ENCODE measurements at regions not wholly inside any gene's neighbourhood (a gene's known extent, or its start where the extent isn't known, plus 50 kb on each side); places are given as distances from the start of the nearest gene placed in this dataset.

DNA sequence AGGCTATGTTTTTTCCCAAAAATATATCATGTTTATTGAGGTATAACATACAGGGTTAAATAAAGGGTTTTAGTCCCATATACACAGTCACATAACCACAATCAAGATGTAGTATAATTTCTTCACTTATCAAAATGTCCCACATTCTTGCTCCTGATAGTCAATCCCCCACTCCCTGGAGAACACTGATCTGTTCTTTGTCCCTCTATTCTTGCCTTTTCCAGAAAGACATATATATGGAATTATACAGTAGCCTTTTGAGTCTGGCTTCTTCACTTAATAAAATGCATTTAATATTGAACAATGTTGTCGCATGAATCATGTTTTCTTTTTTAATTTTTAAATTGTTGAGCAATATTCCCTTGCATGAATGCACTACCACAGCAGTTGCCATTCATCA, 1059.7 kb downstream of the TSN start:
- Histone ChIP-seq H3K4me1 (ENCODE audit: control insufficient read depth, insufficient read depth, low read length) (no peaks in the 10 kb centered on the region), H3K27me3 (ENCODE audit: control insufficient read depth, insufficient read depth, low read length) (no peaks in the 10 kb centered on the region), H3K4me3 (ENCODE audit: low read depth, low read length) (no peak overlapping the region), H3K36me3 (ENCODE audit: control insufficient read depth, insufficient read depth, low read length) (no peaks in the 10 kb centered on the region), H3K9ac (ENCODE audit: low read depth, low read length) (no peak overlapping the region), H3K9me3 (ENCODE audit: control insufficient read depth, insufficient read depth, low read length) (no peaks in the 10 kb centered on the region)

DNA sequence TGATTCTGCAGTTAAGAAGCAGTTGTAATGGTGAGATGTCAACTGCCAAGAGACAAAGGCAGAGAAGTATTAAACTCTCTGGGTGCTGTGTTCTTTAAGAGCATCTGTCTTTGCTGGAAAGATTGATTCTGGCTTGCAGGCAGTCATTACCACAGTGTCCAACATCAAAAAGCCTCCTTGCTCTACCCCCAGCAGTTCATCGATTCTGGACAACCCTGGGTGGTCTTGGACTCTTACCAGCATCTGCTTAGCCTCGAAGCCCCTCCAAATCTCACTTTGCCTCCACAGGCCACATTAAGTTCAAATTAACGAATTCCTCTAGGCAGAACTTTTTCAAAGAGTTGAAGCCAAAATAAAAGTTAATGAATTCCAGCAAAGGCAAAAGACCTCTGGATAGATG, 1061.4 kb downstream of the TSN start:
- H3K27me3 ChIP-seq (ENCODE audit: control insufficient read depth, insufficient read depth, low read length): no peaks in the 10 kb centered on the region
- no peak overlapping the region for H3K4me3 ChIP-seq (ENCODE audit: low read depth, low read length)

DNA sequence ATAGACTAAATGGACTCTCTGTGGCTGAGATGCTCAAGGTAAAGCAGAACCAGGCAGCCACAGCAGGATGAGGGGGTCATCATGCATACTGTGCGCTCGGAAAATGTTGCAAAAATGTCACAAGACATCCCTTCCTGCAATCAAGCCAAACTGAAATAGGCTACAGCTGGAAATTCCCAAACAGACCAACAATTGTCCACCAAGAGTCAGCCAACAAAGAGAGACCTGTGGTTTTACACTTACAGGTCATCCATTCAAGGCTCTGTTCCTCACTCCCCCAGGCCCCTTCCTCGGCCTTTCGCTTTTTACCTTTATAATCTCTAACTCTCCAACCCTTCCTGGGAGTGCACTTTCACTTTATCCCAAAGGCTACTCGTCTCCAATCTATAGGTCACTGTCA, 1066.9 kb downstream of the TSN start:
- no peak overlapping the region for H3K4me3 ChIP-seq (ENCODE audit: low read depth, low read length)
- no peaks in the 10 kb centered on the region for H3K9me3 ChIP-seq (ENCODE audit: control insufficient read depth, insufficient read depth, low read length)
- no peak overlapping the region for H3K9ac ChIP-seq (ENCODE audit: low read depth, low read length)
- no peaks in the 10 kb centered on the region for H3K27me3 ChIP-seq (ENCODE audit: control insufficient read depth, insufficient read depth, low read length)
- H3K4me1 ChIP-seq (ENCODE audit: control insufficient read depth, insufficient read depth, low read length): no peaks in the 10 kb centered on the region
- no peaks in the 10 kb centered on the region for H3K36me3 ChIP-seq (ENCODE audit: control insufficient read depth, insufficient read depth, low read length)

More for the DNA sequence above, 1061.4 kb downstream of the TSN start:
- Histone ChIP-seq H3K9me3 (ENCODE audit: control insufficient read depth, insufficient read depth, low read length) (no peaks in the 10 kb centered on the region), H3K4me1 (ENCODE audit: control insufficient read depth, insufficient read depth, low read length) (no peaks in the 10 kb centered on the region), H3K36me3 (ENCODE audit: control insufficient read depth, insufficient read depth, low read length) (no peaks in the 10 kb centered on the region), H3K9ac (ENCODE audit: low read depth, low read length) (no peak overlapping the region)

DNA sequence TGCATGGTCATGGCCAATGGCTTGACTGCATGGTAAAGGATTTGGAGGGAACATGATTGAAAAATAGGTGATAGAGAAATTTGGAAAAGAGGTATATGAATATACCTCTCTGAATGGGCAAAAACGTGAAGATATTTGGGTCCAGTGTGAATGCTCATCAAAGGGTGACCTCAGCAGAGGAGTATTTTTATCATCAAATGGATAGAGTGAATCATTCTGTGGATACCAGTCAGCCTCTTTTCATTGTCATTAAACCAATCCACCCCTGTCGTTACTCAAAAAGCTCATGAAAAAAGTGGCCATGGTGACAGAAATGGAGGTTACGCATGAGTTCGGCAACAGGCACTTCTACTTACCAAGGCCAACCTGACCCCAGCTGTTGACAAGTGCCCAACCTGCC, 1074.7 kb downstream of the TSN start:
- Histone ChIP-seq H3K4me3 (ENCODE audit: low read depth, low read length) (no peak overlapping the region), H3K9ac (ENCODE audit: low read depth, low read length) (no peak overlapping the region), H3K27me3 (ENCODE audit: control insufficient read depth, insufficient read depth, low read length) (no peaks in the 10 kb centered on the region), H3K9me3 (ENCODE audit: control insufficient read depth, insufficient read depth, low read length) (no peaks in the 10 kb centered on the region), H3K36me3 (ENCODE audit: control insufficient read depth, insufficient read depth, low read length) (no peaks in the 10 kb centered on the region), H3K4me1 (ENCODE audit: control insufficient read depth, insufficient read depth, low read length) (no peaks in the 10 kb centered on the region)

DNA sequence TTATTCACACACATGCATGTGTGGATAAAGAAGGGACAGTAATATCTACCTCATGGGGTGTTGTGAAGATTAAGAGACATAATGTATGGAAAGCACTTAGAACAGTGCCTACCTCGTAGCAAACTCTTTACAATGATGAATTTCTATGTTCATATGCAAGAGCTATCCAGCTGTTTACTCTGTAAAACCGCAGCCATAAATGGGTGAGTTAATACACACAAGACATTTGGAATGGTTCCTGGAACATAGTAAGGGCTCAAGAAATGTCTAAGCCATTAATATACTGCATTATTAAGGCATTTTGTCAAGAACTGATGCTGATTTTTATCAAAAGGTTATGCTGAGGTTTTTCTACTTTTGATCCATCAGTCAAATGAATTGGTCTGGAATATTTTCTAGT, 1076.2 kb downstream of the TSN start:
- Histone ChIP-seq H3K9ac (ENCODE audit: low read depth, low read length) (no peak overlapping the region), H3K4me3 (ENCODE audit: low read depth, low read length) (no peak overlapping the region), H3K36me3 (ENCODE audit: control insufficient read depth, insufficient read depth, low read length) (no peaks in the 10 kb centered on the region), H3K9me3 (ENCODE audit: control insufficient read depth, insufficient read depth, low read length) (no peaks in the 10 kb centered on the region), H3K4me1 (ENCODE audit: control insufficient read depth, insufficient read depth, low read length) (no peaks in the 10 kb centered on the region), H3K27me3 (ENCODE audit: control insufficient read depth, insufficient read depth, low read length) (no peaks in the 10 kb centered on the region)

DNA sequence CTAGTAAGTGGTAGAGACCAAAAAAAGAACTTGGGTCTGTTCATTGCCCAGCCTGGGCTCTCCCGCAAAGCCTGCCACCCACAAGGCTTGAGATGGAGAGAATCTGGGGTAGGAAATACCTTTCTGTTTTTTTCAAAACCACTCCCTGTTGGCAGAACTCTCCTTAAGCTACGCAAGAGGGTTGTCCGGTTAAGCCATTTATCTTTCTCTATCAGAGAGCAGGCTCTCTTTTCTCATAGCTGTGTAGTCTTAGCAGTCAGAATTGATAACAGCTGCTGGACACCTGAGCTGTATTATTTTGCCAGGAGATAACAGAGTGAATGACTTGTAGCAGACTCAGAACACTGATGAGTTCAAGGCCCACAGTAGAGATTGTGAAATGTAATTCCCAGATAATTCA, 1088.1 kb downstream of the TSN start:
- Histone ChIP-seq H3K27me3 (ENCODE audit: control insufficient read depth, insufficient read depth, low read length) (no peaks in the 10 kb centered on the region), H3K4me1 (ENCODE audit: control insufficient read depth, insufficient read depth, low read length) (no peaks in the 10 kb centered on the region), H3K4me3 (ENCODE audit: low read depth, low read length) (no peak overlapping the region), H3K9me3 (ENCODE audit: control insufficient read depth, insufficient read depth, low read length) (no peaks in the 10 kb centered on the region), H3K9ac (ENCODE audit: low read depth, low read length) (no peak overlapping the region), H3K36me3 (ENCODE audit: control insufficient read depth, insufficient read depth, low read length) (no peaks in the 10 kb centered on the region)

DNA sequence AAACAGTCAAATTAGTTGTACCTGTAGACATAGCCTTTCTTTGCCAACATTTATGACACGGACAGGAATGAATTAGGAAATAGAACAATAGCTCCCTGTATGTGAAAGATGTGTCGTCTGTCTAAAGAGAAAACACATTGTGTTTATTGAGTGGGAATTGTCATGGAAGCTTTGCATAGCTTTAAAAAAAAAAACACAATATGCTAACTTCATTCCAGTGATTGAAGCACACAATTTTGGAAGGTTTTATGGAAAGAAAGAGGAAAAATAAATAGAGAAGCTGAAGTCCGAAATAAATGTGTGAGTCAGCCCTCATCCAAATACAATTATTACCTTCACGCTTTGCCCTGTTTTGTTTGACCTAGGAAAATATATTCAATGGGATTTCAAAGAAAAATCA, 1095.7 kb downstream of the TSN start:
- Histone ChIP-seq H3K27me3 (ENCODE audit: control insufficient read depth, insufficient read depth, low read length) (no peaks in the 10 kb centered on the region), H3K9ac (ENCODE audit: low read depth, low read length) (no peak overlapping the region), H3K4me3 (ENCODE audit: low read depth, low read length) (no peak overlapping the region), H3K9me3 (ENCODE audit: control insufficient read depth, insufficient read depth, low read length) (no peaks in the 10 kb centered on the region), H3K4me1 (ENCODE audit: control insufficient read depth, insufficient read depth, low read length) (no peaks in the 10 kb centered on the region), H3K36me3 (ENCODE audit: control insufficient read depth, insufficient read depth, low read length) (no peaks in the 10 kb centered on the region)

DNA sequence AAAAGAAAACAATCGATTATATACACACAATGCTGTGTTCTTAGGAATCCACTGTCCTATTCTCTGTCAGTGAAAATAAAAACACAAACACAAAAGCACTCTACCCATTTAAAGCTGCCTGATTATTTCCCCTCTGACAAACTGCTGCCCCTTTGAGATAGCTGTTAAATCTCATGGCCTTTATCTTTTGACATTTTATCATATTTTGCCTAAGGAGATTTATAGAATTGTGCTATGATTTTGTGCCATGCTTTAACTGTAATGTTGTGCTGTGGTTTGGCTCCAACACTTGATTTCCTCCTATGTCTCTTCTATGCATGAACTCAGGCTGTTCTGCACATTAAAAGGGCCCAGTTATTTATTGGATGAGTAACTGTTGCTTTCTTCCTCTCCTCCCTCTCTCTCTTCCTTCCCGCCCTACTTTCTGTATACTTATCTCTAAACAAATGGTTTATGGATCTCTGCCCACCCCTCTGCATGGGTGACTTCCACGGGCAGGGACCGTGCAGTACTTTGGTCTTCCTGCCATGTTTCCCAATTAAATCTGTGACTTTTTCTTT, 1096.6 kb downstream of the TSN start:
- no peaks in the 10 kb centered on the region for H3K27me3 ChIP-seq (ENCODE audit: control insufficient read depth, insufficient read depth, low read length)
- no peaks in the 10 kb centered on the region for H3K4me1 ChIP-seq (ENCODE audit: control insufficient read depth, insufficient read depth, low read length)
- no peak overlapping the region for H3K4me3 ChIP-seq (ENCODE audit: low read depth, low read length)
- H3K9me3 ChIP-seq (ENCODE audit: control insufficient read depth, insufficient read depth, low read length): no peaks in the 10 kb centered on the region
- no peak overlapping the region for H3K9ac ChIP-seq (ENCODE audit: low read depth, low read length)
- H3K36me3 ChIP-seq (ENCODE audit: control insufficient read depth, insufficient read depth, low read length): no peaks in the 10 kb centered on the region

DNA sequence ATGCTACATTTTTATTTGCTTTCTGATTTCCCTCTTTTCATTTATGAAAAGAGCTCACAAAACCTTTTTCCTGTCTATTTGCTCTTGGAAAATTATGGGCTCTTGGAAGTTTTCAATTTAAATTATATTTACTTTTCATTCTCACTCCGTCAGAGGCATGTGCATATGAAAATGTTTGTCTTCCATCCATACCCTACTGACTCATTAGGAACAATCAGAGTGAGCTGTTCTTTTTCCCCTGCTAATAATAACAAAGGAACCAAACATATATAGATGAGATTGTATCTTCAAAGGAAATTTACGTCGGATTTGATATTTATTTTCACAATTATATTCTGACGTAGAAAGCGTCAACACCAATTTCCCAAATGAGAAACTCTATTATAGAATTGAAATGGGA, 1101.2 kb downstream of the TSN start:
- H3K27me3 ChIP-seq (ENCODE audit: control insufficient read depth, insufficient read depth, low read length): no peaks in the 10 kb centered on the region
- no peaks in the 10 kb centered on the region for H3K4me1 ChIP-seq (ENCODE audit: control insufficient read depth, insufficient read depth, low read length)
- no peaks in the 10 kb centered on the region for H3K9me3 ChIP-seq (ENCODE audit: control insufficient read depth, insufficient read depth, low read length)
- no peaks in the 10 kb centered on the region for H3K36me3 ChIP-seq (ENCODE audit: control insufficient read depth, insufficient read depth, low read length)
- no peak overlapping the region for H3K9ac ChIP-seq (ENCODE audit: low read depth, low read length)
- no peak overlapping the region for H3K4me3 ChIP-seq (ENCODE audit: low read depth, low read length)

DNA sequence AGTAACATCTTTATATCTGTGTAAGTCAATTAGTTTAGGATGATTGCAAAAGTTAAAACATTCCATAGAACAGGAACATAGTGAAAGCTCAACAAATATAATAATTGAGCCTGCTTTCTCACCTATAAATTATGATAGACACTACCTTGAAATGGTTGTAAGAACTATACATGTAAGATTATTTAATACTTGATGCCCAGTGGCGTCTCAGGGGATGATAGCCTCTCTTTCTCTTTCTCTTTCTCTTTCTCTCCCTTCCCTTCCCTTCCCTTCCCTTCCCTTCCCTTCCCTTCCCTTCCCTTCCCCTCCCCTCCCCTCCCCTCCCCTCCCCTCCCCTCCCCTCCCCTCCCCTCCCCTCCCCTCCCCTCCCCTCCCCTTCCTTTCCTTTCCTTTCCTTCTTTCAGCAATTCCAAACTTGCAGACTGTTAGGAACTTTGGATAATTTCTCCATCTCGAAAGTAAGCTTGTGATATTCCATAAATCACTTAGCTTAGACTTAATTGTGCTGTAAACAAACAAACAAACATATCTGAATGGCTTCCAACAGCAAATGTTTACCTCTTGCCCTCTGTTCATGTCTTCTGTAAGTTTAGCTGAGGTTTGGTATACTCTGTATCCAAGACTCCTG, 1102.7 kb downstream of the TSN start:
- H3K4me1 ChIP-seq (ENCODE audit: control insufficient read depth, insufficient read depth, low read length): no peaks in the 10 kb centered on the region
- H3K27me3 ChIP-seq (ENCODE audit: control insufficient read depth, insufficient read depth, low read length): no peaks in the 10 kb centered on the region
- H3K9ac ChIP-seq (ENCODE audit: low read depth, low read length): no peak overlapping the region
- no peaks in the 10 kb centered on the region for H3K36me3 ChIP-seq (ENCODE audit: control insufficient read depth, insufficient read depth, low read length)
- no peaks in the 10 kb centered on the region for H3K9me3 ChIP-seq (ENCODE audit: control insufficient read depth, insufficient read depth, low read length)
- no peak overlapping the region for H3K4me3 ChIP-seq (ENCODE audit: low read depth, low read length)

DNA sequence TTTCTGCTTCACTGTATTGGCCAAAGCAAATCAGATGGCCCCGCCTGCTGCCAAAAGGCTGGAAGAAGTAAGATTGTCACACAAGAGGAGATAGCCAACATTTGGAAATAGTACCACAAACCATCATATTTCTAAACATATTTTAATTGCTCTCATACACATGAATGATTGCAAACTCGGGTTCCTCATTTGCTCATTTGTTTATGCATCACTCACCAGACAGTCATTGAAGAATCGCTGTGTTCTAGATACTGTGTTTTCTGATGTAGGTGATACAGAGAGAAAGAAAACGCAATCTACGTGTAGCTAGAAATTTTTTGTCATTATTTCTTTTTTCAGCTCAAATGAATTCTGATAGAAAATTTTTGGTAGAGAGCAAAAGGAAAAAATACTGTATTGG, 1103.4 kb downstream of the TSN start:
- Histone ChIP-seq H3K4me3 (ENCODE audit: low read depth, low read length) (no peak overlapping the region), H3K27me3 (ENCODE audit: control insufficient read depth, insufficient read depth, low read length) (no peaks in the 10 kb centered on the region), H3K9ac (ENCODE audit: low read depth, low read length) (no peak overlapping the region), H3K36me3 (ENCODE audit: control insufficient read depth, insufficient read depth, low read length) (no peaks in the 10 kb centered on the region), H3K4me1 (ENCODE audit: control insufficient read depth, insufficient read depth, low read length) (no peaks in the 10 kb centered on the region), H3K9me3 (ENCODE audit: control insufficient read depth, insufficient read depth, low read length) (no peaks in the 10 kb centered on the region)

DNA sequence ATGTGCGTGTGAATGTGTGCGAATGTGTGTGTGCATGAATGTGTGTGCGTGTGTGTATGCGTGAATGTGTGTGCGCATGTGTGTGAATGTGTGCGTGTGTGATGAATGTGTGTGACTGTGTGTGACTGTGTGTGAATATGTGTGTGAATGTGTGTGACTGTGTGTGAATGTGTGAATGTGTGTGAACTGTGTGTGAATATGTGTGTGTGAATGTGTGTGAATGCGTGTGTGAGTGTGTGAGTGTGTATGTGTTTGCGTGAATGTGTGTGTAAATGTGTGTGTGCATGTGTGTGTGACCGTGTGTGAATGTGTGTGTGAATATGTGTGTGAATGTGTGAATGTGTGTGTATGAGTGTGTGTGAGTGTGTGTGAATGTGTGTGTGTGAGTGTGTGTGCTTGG, 1103.8 kb downstream of the TSN start:
- Histone ChIP-seq H3K9ac (ENCODE audit: low read depth, low read length) (no peak overlapping the region), H3K9me3 (ENCODE audit: control insufficient read depth, insufficient read depth, low read length) (no peaks in the 10 kb centered on the region), H3K36me3 (ENCODE audit: control insufficient read depth, insufficient read depth, low read length) (no peaks in the 10 kb centered on the region), H3K4me3 (ENCODE audit: low read depth, low read length) (no peak overlapping the region), H3K4me1 (ENCODE audit: control insufficient read depth, insufficient read depth, low read length) (no peaks in the 10 kb centered on the region), H3K27me3 (ENCODE audit: control insufficient read depth, insufficient read depth, low read length) (no peaks in the 10 kb centered on the region)

Measured in iPS-15b (cell line).